Thyroid gland (tissue), 4 donors: ENCODE measurements at regions not wholly inside any gene's neighbourhood (a gene's known extent, or its start where the extent isn't known, plus 50 kb on each side); places are given as distances from the start of the nearest gene placed in this dataset.

Source experiments
- POLR2A ChIP-seq, 2 donors: fragments of 450-650 bp; IDR thresholded peaks; one replicate each; pipeline ENCODE4 v1.6.1; 2017; ENCODE audit warnings: antibody characterized with exemption in 2 of 2, mild to moderate bottlenecking in 2 of 2, moderate library complexity in 1 of 2
- TF ChIP-seq, protein P1 (sequence below), 6 experiments: fragments of 200-600 bp in 3 of 6; fragments of 450-650 bp in 3 of 6; sonication (generic) in 3 of 6; IDR thresholded peaks; one replicate each; pipeline ENCODE4 v1.5.1; 2016 to 2019; ENCODE audit warnings: antibody characterized with exemption in 6 of 6, mild to moderate bottlenecking in 2 of 6, inconsistent platforms in 1 of 6, moderate library complexity in 1 of 6

DNA sequence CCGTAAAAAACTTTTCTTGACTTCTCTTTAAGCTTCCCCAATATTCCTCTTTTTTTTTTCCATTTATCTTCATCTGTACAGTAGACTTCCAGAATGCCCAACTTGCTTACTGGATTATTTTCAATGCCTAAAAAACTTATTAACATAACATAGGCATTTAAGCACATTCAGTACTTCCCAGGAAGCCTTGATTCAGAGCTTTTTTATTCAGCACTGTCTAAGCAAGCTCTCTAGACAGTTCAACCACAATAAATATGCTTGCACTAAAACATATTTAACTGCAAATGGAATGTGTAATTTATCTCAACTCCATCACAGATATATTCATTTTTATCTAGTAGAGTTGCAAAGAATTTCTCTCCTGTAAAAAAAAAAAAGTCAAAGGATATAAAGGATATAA is 997.8 kb downstream of the ARAP2 start:
- TF ChIP-seq, protein P1, sequence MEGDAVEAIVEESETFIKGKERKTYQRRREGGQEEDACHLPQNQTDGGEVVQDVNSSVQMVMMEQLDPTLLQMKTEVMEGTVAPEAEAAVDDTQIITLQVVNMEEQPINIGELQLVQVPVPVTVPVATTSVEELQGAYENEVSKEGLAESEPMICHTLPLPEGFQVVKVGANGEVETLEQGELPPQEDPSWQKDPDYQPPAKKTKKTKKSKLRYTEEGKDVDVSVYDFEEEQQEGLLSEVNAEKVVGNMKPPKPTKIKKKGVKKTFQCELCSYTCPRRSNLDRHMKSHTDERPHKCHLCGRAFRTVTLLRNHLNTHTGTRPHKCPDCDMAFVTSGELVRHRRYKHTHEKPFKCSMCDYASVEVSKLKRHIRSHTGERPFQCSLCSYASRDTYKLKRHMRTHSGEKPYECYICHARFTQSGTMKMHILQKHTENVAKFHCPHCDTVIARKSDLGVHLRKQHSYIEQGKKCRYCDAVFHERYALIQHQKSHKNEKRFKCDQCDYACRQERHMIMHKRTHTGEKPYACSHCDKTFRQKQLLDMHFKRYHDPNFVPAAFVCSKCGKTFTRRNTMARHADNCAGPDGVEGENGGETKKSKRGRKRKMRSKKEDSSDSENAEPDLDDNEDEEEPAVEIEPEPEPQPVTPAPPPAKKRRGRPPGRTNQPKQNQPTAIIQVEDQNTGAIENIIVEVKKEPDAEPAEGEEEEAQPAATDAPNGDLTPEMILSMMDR (IDR thresholded peaks at IDR 0.05): no peak
- no peak for TF ChIP-seq POLR2A (IDR thresholded peaks at IDR 0.05)
